ENCODE measurements at regions not wholly inside any gene's neighbourhood (a gene's known extent, or its start where the extent isn't known, plus 50 kb on each side); places are given as distances from the start of the nearest gene placed in this dataset.

GRCh38 chr3:22893644-22894325, 309.3 kb upstream of the UBE2E2 start:
- Histone ChIP-seq H3K4me1 (ENCODE audit: control insufficient read depth, extremely low read depth, insufficient read depth, low read length) (no peaks in the 10 kb centered on the region), H3K27ac (ENCODE audit: insufficient read depth, low read depth, low read length) (no peak overlapping the region), H3K79me2 (ENCODE audit: control insufficient read depth, insufficient read depth, low read length) (no peaks in the 10 kb centered on the region), H3K4me3 (replicated peaks in 1 of 3; ENCODE audit: insufficient read depth in 1 of 3, low read depth in 1 of 3, low read length in 3 of 3) (no peak overlapping the region), H3K9me3 (replicated peaks; ENCODE audit: control insufficient read depth, insufficient read depth, low read length) (no peaks in the 10 kb centered on the region), H3K4me2 (ENCODE audit: insufficient read depth, low read length) (no peak overlapping the region), H3K36me3 (ENCODE audit: control insufficient read depth in 2 of 2, extremely low read depth in 1 of 2, insufficient read depth in 2 of 2, low read length in 2 of 2) (no peaks in the 10 kb centered on the region), H3K27me3 (ENCODE audit: control insufficient read depth in 2 of 2, insufficient read depth in 2 of 2, low read length in 2 of 2) (no peaks in the 10 kb centered on the region), H3K9me1 (replicated peaks; ENCODE audit: control insufficient read depth, extremely low read depth, insufficient read depth, low read length) (no peaks in the 10 kb centered on the region), H3K9ac (replicated peaks; ENCODE audit: extremely low read depth, insufficient read depth, low read length) (no peak overlapping the region), H2AFZ (ENCODE audit: low read depth, low read length) (no peak overlapping the region), H4K20me1 (replicated peaks; ENCODE audit: control insufficient read depth, extremely low read depth, insufficient read depth, low read length) (no peaks in the 10 kb centered on the region)
- dilution Hi-C loops (cut with MboI; ENCODE audit: extremely low pct_ligation_motif_present, low sequenced_read_pairs), result no loop called here
- intact Hi-C loops (cut with micrococcal nuclease), result no loop called here
- FAIRE-seq (no peak), DNase-seq (ENCODE audit: low read depth, low spot score) (no peak)
- ChIA-PET CTCF (interaction anchor here (1.0 kb wide), 1 partner anchor 21 kb away, joined by 3 read pairs; no protein-coding TSS in a partner anchor), POLR2A (no interaction called here)
- BruUV-seq (replicated peaks), result no TSS peak
- TF ChIP-seq EZH2 (IDR thresholded peaks at IDR 0.05; ENCODE audit: borderline replicate concordance, low read depth, low read length, severe bottlenecking), result no peak

DNA sequence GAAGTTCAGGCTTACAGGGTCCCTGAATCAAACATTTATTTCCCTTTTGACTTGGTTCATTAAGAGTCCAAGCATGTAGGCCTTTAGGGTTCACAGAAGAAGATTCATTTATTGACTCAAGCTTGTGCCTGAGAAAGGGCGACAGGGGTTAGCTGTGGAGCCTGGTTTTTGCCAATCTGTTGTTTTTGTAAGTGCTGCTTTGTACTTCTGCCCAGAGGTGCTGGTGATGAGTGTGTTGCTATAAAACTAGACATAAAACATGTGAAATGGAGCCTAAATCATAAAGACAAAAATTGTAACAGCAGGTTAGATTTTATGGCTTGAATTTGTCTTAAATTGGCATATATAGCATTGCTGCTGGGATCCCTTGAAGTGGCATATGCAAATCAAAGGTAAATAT, 308.3 kb upstream of the UBE2E2 start:
- H3K27me3 ChIP-seq (ENCODE audit: control insufficient read depth in 2 of 2, insufficient read depth in 2 of 2, low read length in 2 of 2), result no peaks in the 10 kb centered on the region
- no peaks in the 10 kb centered on the region for H3K36me3 ChIP-seq (ENCODE audit: control insufficient read depth in 2 of 2, extremely low read depth in 1 of 2, insufficient read depth in 2 of 2, low read length in 2 of 2)
- POLR2A ChIA-PET, result no interaction called here
- H3K4me3 ChIP-seq (replicated peaks in 1 of 3; ENCODE audit: insufficient read depth in 1 of 3, low read depth in 1 of 3, low read length in 3 of 3), result no peak overlapping the region
- intact Hi-C loops (cut with micrococcal nuclease) (no loop called here), dilution Hi-C loops (cut with MboI; ENCODE audit: extremely low pct_ligation_motif_present, low sequenced_read_pairs) (no loop called here)
- H3K4me2 ChIP-seq (ENCODE audit: insufficient read depth, low read length), result no peak overlapping the region
- no peaks in the 10 kb centered on the region for H3K9me1 ChIP-seq (replicated peaks; ENCODE audit: control insufficient read depth, extremely low read depth, insufficient read depth, low read length)
- BruUV-seq (replicated peaks), result no TSS peak
- no peaks in the 10 kb centered on the region for H4K20me1 ChIP-seq (replicated peaks; ENCODE audit: control insufficient read depth, extremely low read depth, insufficient read depth, low read length)
- no peak overlapping the region for H3K9ac ChIP-seq (replicated peaks; ENCODE audit: extremely low read depth, insufficient read depth, low read length)
- TF ChIP-seq MYC (IDR thresholded peaks at IDR 0.05; ENCODE audit: low read depth, low read length) (no peak), MAX (IDR thresholded peaks at IDR 0.05; ENCODE audit: insufficient read depth, insufficient read length) (no peak), POLR2A (IDR thresholded peaks at IDR 0.05; ENCODE audit: low read depth, low read length) (no peak), POLR2AphosphoS5 (IDR thresholded peaks at IDR 0.05; ENCODE audit: insufficient read depth, low read depth, low read length) (no peak), JUN (IDR thresholded peaks at IDR 0.05; ENCODE audit: borderline replicate concordance, insufficient read depth, insufficient read length, low read depth) (no peak)
- TF ChIP-seq, protein P1, sequence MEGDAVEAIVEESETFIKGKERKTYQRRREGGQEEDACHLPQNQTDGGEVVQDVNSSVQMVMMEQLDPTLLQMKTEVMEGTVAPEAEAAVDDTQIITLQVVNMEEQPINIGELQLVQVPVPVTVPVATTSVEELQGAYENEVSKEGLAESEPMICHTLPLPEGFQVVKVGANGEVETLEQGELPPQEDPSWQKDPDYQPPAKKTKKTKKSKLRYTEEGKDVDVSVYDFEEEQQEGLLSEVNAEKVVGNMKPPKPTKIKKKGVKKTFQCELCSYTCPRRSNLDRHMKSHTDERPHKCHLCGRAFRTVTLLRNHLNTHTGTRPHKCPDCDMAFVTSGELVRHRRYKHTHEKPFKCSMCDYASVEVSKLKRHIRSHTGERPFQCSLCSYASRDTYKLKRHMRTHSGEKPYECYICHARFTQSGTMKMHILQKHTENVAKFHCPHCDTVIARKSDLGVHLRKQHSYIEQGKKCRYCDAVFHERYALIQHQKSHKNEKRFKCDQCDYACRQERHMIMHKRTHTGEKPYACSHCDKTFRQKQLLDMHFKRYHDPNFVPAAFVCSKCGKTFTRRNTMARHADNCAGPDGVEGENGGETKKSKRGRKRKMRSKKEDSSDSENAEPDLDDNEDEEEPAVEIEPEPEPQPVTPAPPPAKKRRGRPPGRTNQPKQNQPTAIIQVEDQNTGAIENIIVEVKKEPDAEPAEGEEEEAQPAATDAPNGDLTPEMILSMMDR (IDR thresholded peaks at IDR 0.05; ENCODE audit: extremely low read depth in 1 of 2, insufficient read depth in 1 of 2, low read depth in 1 of 2, low read length in 2 of 2), result no peak
- H3K79me2 ChIP-seq (ENCODE audit: control insufficient read depth, insufficient read depth, low read length), result no peaks in the 10 kb centered on the region
- DNase-seq (ENCODE audit: low read depth, low spot score) (no peak), FAIRE-seq (no peak)
- H3K9me3 ChIP-seq (replicated peaks; ENCODE audit: control insufficient read depth, insufficient read depth, low read length), result no peaks in the 10 kb centered on the region
- CTCF ChIA-PET, result interaction anchor here (0.9 kb wide), 1 partner anchor 332 kb away, joined by 3 read pairs; no protein-coding TSS in a partner anchor
- H3K27ac ChIP-seq (ENCODE audit: insufficient read depth, low read depth, low read length), result no peak overlapping the region
- no peak overlapping the region for H2AFZ ChIP-seq (ENCODE audit: low read depth, low read length)
- no peaks in the 10 kb centered on the region for H3K4me1 ChIP-seq (ENCODE audit: control insufficient read depth, extremely low read depth, insufficient read depth, low read length)

Measured in endothelial cell of umbilical vein (primary cell).